C4-2B (cell line): ENCODE measurements at regions not wholly inside any gene's neighbourhood (a gene's known extent, or its start where the extent isn't known, plus 50 kb on each side); places are given as distances from the start of the nearest gene placed in this dataset.

ENCODE experiments used
- H3K27ac ChIP-seq: fragments of 450-650 bp; 2 replicates; pipeline ENCODE4 v1.5.1; 2017
- CTCF ChIP-seq: fragments of 450-650 bp; conservative IDR thresholded peaks from 2 replicates; pipeline ENCODE4 v1.5.1; 2017; ENCODE audit warnings: mild to moderate bottlenecking
- ZFX ChIP-seq: fragments of 450-650 bp; IDR thresholded peaks from 2 replicates; pipeline ENCODE4 v1.6.1; 2017

- H3K27ac ChIP-seq: no peak overlapping the region
- TF ChIP-seq ZFX: no peak
- TF ChIP-seq CTCF: no peak
These were observed 125.2 kb upstream of the THBS2 start for GRCh38 chr6:169378620-169379381.

- H3K27ac ChIP-seq: no peak overlapping the region
- TF ChIP-seq CTCF: no peak
- no peak for TF ChIP-seq ZFX
These were observed 122.8 kb upstream of the THBS2 start for GRCh38 chr6:169376458-169376857.

GRCh38 chr6:169372589-169372988 is 118.9 kb upstream of the THBS2 start:
- no peak overlapping the region for H3K27ac ChIP-seq

GRCh38 chr6:169371344-169372127 is 117.9 kb upstream of the THBS2 start:
- TF ChIP-seq CTCF (no peak), ZFX (no peak)
- no peak overlapping the region for H3K27ac ChIP-seq

More at GRCh38 chr6:169372589-169372988, 118.9 kb upstream of the THBS2 start:
- TF ChIP-seq CTCF: no peak

- no peak overlapping the region for H3K27ac ChIP-seq
- TF ChIP-seq CTCF (no peak), ZFX (no peak)
These were observed 117.2 kb upstream of the THBS2 start for GRCh38 chr6:169370666-169371343.

- no peak overlapping the region for H3K27ac ChIP-seq
- no peak for TF ChIP-seq ZFX
- no peak for TF ChIP-seq CTCF
These were observed 116.4 kb upstream of the THBS2 start for GRCh38 chr6:169370054-169370453.

GRCh38 chr6:169368200-169368599 is 114.6 kb upstream of the THBS2 start:
- no peak overlapping the region for H3K27ac ChIP-seq
- TF ChIP-seq CTCF (no peak), ZFX (no peak)
